Lower leg skin (tissue), 4 donors: ENCODE measurements at regions not wholly inside any gene's neighbourhood (a gene's known extent, or its start where the extent isn't known, plus 50 kb on each side); places are given as distances from the start of the nearest gene placed in this dataset.

ENCODE experiments used
- DNase-seq, 2 donors: peaks; one replicate each; pipeline ENCODE4 v3.0.0-alpha.2; 2019; ENCODE audit warnings: low spot score in 2 of 2
- H3K4me3 ChIP-seq: fragments of 200-600 bp; sonication (generic); 2 replicates; pipeline ENCODE4 v1.5.1; 2017; ENCODE audit warnings: mild to moderate bottlenecking, low read depth; ENCODE audit not compliant: poor library complexity, severe bottlenecking
- CTCF ChIP-seq, 3 donors: fragments of 450-650 bp; IDR thresholded peaks; one replicate each; pipeline ENCODE4 v1.5.1; 2016; ENCODE audit warnings: antibody characterized with exemption in 3 of 3, mild to moderate bottlenecking in 3 of 3, moderate library complexity in 2 of 3
- POLR2A ChIP-seq, 2 donors: fragments of 450-650 bp; IDR thresholded peaks; one replicate each; pipeline ENCODE4 v1.6.1; 2016 to 2017; ENCODE audit warnings: antibody characterized with exemption in 2 of 2, mild to moderate bottlenecking in 1 of 2, moderate library complexity in 1 of 2
- WGBS, 2 donors: methylation state at CpG; one replicate each; pipeline ENCODE4 v1.1.5; 2018; 5-methylcytosine and 5-hydroxymethylcytosine counted together
- intact Hi-C: fragments of 100-400 bp; cut with DNase I; formaldehyde crosslinking; loops from one replicate; pipeline ENCODE4 v1.15.0; 2023; ENCODE audit warnings: low total_unique reads

GRCh38 chr18:38427736-38428135 lies 862.1 kb upstream of the CELF4 start:
- H3K4me3 ChIP-seq, result no peak overlapping the region
- intact Hi-C loops, result no loop called here
- DNase-seq, result no peak
- no peak for TF ChIP-seq CTCF (IDR thresholded peaks at IDR 0.05)
- TF ChIP-seq POLR2A (IDR thresholded peaks at IDR 0.05), result no peak
- 77 to 90% methylated on average over 4 of the region's 4 CpGs for WGBS, 2 donors

GRCh38 chr18:38427234-38427633 lies 861.6 kb upstream of the CELF4 start:
- DNase-seq, result no peak
- TF ChIP-seq CTCF (IDR thresholded peaks at IDR 0.05) (no peak), POLR2A (IDR thresholded peaks at IDR 0.05) (no peak)
- intact Hi-C loops, result no loop called here
- H3K4me3 ChIP-seq, result no peak overlapping the region
- 85 to 96% methylated on average over 2 of the region's 2 CpGs for WGBS, 2 donors

DNA sequence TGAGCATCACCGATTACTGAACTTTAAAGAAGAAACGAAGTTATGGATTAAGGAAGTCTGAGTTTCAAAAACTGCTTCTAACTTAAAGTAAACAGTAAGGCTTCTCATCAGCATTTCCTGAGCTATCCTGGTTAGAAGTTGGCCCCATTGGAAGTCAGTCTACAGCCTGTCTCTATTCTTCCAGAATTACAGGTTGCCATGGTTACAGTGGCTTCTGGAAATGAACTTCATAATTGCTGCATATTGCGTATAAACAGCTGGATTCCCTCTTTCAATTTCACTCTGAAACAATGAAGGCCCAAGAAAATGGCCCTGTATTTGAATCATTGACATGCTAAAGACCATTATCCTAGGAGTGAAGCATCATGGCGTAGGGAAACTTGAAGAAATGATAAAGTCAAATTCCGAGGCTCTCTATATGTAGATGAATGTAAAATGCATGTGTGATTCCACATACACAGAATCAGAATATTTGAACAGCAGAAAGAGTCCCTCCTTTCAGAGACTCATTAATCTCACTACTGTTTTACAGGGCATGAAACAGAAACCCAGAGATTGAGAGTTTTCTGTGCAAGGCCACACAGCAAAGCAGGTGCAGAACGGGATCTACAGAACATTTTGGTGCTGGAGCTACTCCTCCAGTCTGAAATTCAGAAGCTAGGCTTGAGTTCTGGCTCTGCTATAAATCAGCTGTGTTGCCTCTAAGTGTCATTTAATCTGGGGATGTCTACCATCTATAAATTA lies 856.4 kb upstream of the CELF4 start:
- no peak overlapping the region for H3K4me3 ChIP-seq
- 84 to 91% methylated on average over 6 of the region's 6 CpGs for WGBS, 2 donors
- no peak for DNase-seq
- intact Hi-C loops, result no loop called here
- TF ChIP-seq CTCF (IDR thresholded peaks at IDR 0.05) (no peak), POLR2A (IDR thresholded peaks at IDR 0.05) (no peak)

- intact Hi-C loops, result no loop called here
- WGBS, 2 donors, result 72 to 82% methylated on average over 10 of the region's 10 CpGs
- TF ChIP-seq CTCF (IDR thresholded peaks at IDR 0.05) (no peak), POLR2A (IDR thresholded peaks at IDR 0.05) (no peak)
- H3K4me3 ChIP-seq, result no peak overlapping the region
- no peak for DNase-seq
These were observed 855.4 kb upstream of the CELF4 start for GRCh38 chr18:38421021-38421420.

DNA sequence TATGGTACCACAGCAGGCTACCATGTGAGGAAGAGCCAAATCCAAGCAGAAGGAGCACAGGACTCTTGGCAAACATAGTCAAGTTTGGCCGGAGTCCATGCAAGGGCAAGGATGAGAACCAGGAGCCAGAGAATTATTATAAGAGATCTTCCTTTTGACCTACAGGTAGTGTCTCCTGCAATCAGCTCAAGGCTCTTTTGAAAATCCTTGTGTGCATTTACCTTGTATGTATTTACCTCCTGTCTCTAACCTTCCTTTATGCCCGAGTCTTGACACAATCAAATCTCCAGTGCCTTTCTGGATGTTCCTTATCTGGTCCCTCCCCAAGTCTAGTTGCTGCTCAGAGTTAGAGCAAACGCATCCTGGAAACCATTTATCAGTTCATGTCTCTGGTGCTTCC lies 855.0 kb upstream of the CELF4 start:
- no peak overlapping the region for H3K4me3 ChIP-seq
- intact Hi-C loops, result no loop called here
- TF ChIP-seq CTCF (IDR thresholded peaks at IDR 0.05), result no peak
- no peak for DNase-seq
- WGBS, 2 donors, result 73 to 81% methylated on average over 3 of the region's 3 CpGs

GRCh38 chr18:38415811-38416210 lies 850.2 kb upstream of the CELF4 start:
- DNase-seq, result no peak
- 92 to 100% methylated on average over 2 to 4 of the region's 4 CpGs for WGBS, 2 donors
- intact Hi-C loops, result no loop called here
- H3K4me3 ChIP-seq, result no peak overlapping the region
- TF ChIP-seq CTCF (IDR thresholded peaks at IDR 0.05), result no peak
- no peak for TF ChIP-seq POLR2A (IDR thresholded peaks at IDR 0.05)
